CD14-positive monocyte (primary cell): ENCODE measurements at regions not wholly inside any gene's neighbourhood (a gene's known extent, or its start where the extent isn't known, plus 50 kb on each side); places are given as distances from the start of the nearest gene placed in this dataset.

Experiments
- DNase-seq, 3 donors: peaks; one replicate each; pipeline ENCODE4 v3.0.0-alpha.2; 2011 to 2022
- H2AFZ ChIP-seq: 2 replicates; pipeline ENCODE4 v1.6.0; 2012; ENCODE audit warnings: mild to moderate bottlenecking, low read depth, low read length, inconsistent platforms; ENCODE audit not compliant: insufficient read depth, poor library complexity, severe bottlenecking
- H3K27ac ChIP-seq, 2 donors: 1 replicate in 1 of 2; 2 replicates in 1 of 2; pipeline ENCODE4 v1.5.1; 2012 to 2013; ENCODE audit warnings: low read length in 2 of 2, control low read depth in 1 of 2, inconsistent platforms in 1 of 2, low read depth in 1 of 2, mild to moderate bottlenecking in 1 of 2
- H3K27me3 ChIP-seq, 2 donors: one replicate each; pipeline versions ENCODE4 v1.6.0 to v1.6.1; 2011 to 2013; ENCODE audit warnings: low read length in 2 of 2; ENCODE audit not compliant: control insufficient read depth in 2 of 2, insufficient read depth in 2 of 2
- H3K36me3 ChIP-seq, 2 donors: replicated peaks in 1 of 2; 1 replicate in 1 of 2; 2 replicates in 1 of 2; pipeline versions ENCODE4 v1.5.1 to v1.6.1; 2012 to 2013; ENCODE audit warnings: low read length in 2 of 2, control low read depth in 1 of 2, inconsistent platforms in 1 of 2, mild to moderate bottlenecking in 1 of 2; ENCODE audit not compliant: insufficient read depth in 2 of 2, control insufficient read depth in 1 of 2
- H3K4me1 ChIP-seq, 2 donors: 1 replicate in 1 of 2; 2 replicates in 1 of 2; pipeline versions ENCODE4 v1.5.1 to v1.6.1; 2012 to 2013; ENCODE audit warnings: low read length in 2 of 2, control low read depth in 1 of 2, inconsistent platforms in 1 of 2, mild to moderate bottlenecking in 1 of 2, moderate library complexity in 1 of 2; ENCODE audit not compliant: insufficient read depth in 2 of 2, control insufficient read depth in 1 of 2
- H3K4me2 ChIP-seq: replicated peaks from 2 replicates; pipeline ENCODE3; 2012; ENCODE audit warnings: low read length, moderate library complexity, mild to moderate bottlenecking; ENCODE audit not compliant: poor library complexity, severe bottlenecking; ENCODE audit errors: extremely low read depth
- H3K4me3 ChIP-seq, 3 experiments: fragments of 200-600 bp in 1 of 3; sonication (generic) in 1 of 3; replicated peaks in 1 of 3; 1 replicate in 2 of 3; 2 replicates in 1 of 3; pipeline ENCODE4 v1.5.1; 2011 to 2013; ENCODE audit warnings: low read length in 3 of 3, mild to moderate bottlenecking in 3 of 3, control low read depth in 2 of 3, low read depth in 2 of 3, inconsistent platforms in 1 of 3, moderate library complexity in 1 of 3
- H3K79me2 ChIP-seq: 2 replicates; pipeline ENCODE4 v1.6.0; 2012; ENCODE audit warnings: mild to moderate bottlenecking, control low read depth, inconsistent platforms, low read length, moderate library complexity; ENCODE audit not compliant: insufficient read depth
- H3K9ac ChIP-seq: 2 replicates; pipeline ENCODE4 v1.6.0; 2017; ENCODE audit warnings: low read length, mild to moderate bottlenecking; ENCODE audit not compliant: insufficient read depth, poor library complexity, severe bottlenecking
- H3K9me3 ChIP-seq, 2 donors: replicated peaks in 1 of 2; 1 replicate in 1 of 2; 2 replicates in 1 of 2; pipeline versions ENCODE4 v1.5.1 to v1.6.1; 2012 to 2013; ENCODE audit warnings: low read length in 2 of 2, control low read depth in 1 of 2; ENCODE audit not compliant: control insufficient read depth in 1 of 2, insufficient read depth in 1 of 2
- H4K20me1 ChIP-seq: 2 replicates; pipeline ENCODE4 v1.6.0; 2012; ENCODE audit warnings: mild to moderate bottlenecking, low read length, control low read depth, moderate library complexity; ENCODE audit not compliant: insufficient read depth
- H3K27ac Mint-ChIP-seq, 7 donors: one replicate each; pipeline ENCODE4 v1.8.0; 2020; ENCODE audit warnings: mild to moderate bottlenecking in 7 of 7, mixed read lengths in 7 of 7, moderate library complexity in 6 of 7, inconsistent platforms in 2 of 7
- H3K27me3 Mint-ChIP-seq, 3 donors: one replicate each; pipeline ENCODE4 v1.8.0; 2021 to 2022; ENCODE audit warnings: low read depth in 3 of 3, mild to moderate bottlenecking in 3 of 3, mixed read lengths in 3 of 3, moderate library complexity in 3 of 3, inconsistent platforms in 1 of 3
- H3K36me3 Mint-ChIP-seq, 2 donors: one replicate each; pipeline ENCODE4 v1.8.0; 2020; ENCODE audit warnings: mixed read lengths in 2 of 2, inconsistent platforms in 1 of 2, mild to moderate bottlenecking in 1 of 2
- H3K4me1 Mint-ChIP-seq: one replicate; pipeline ENCODE4 v1.8.0; 2020; ENCODE audit warnings: mild to moderate bottlenecking, mixed read lengths
- H3K4me3 Mint-ChIP-seq, 2 donors: one replicate each; pipeline ENCODE4 v1.8.0; 2020; ENCODE audit warnings: mild to moderate bottlenecking in 2 of 2, mixed read lengths in 2 of 2, moderate library complexity in 1 of 2
- H3K9me3 Mint-ChIP-seq, 7 donors: one replicate each; pipeline ENCODE4 v1.8.0; 2020 to 2022; ENCODE audit warnings: mixed read lengths in 7 of 7, mild to moderate bottlenecking in 6 of 7, moderate library complexity in 6 of 7, inconsistent platforms in 2 of 7
- CTCF ChIP-seq: fragments of 200-600 bp; IDR thresholded peaks from one replicate; pipeline ENCODE4 v1.8.0; 2022; ENCODE audit warnings: antibody characterized with exemption, mild to moderate bottlenecking
- WGBS: methylation state at CpG from one replicate; pipeline ENCODE4 v1.1.5; 2013; ENCODE audit warnings: missing lambda C conversion rate; ENCODE audit not compliant: insufficient coverage; 5-methylcytosine and 5-hydroxymethylcytosine counted together
- intact Hi-C, 2 donors: fragments of 100-400 bp; cut with micrococcal nuclease; formaldehyde crosslinking; loops; one replicate each; pipeline versions ENCODE4 v1.15.0 to v1.15.1; 2023

GRCh38 chr7:68364886-68365625 lies 1233.2 kb upstream of the AUTS2 start:
- no peak overlapping the region for H3K27ac ChIP-seq
- H2AFZ ChIP-seq, result no peak overlapping the region
- TF ChIP-seq CTCF, result no peak
- H3K27me3 ChIP-seq, result no peaks in the 10 kb centered on the region
- no peak overlapping the region for H3K4me3 Mint-ChIP-seq
- no peak overlapping the region for H3K27ac Mint-ChIP-seq
- H3K4me1 Mint-ChIP-seq, result no peaks in the 10 kb centered on the region
- H3K36me3 ChIP-seq, result no peaks in the 10 kb centered on the region
- no peak overlapping the region for H3K9ac ChIP-seq
- H3K4me1 ChIP-seq, result no peaks in the 10 kb centered on the region
- DNase-seq, result no peak
- intact Hi-C loops, result no loop called here
- H3K36me3 Mint-ChIP-seq, result no peaks in the 10 kb centered on the region
- H3K79me2 ChIP-seq, result no peaks in the 10 kb centered on the region
- no peaks in the 10 kb centered on the region for H4K20me1 ChIP-seq
- no peak overlapping the region for H3K4me2 ChIP-seq
- H3K9me3 Mint-ChIP-seq, result peaks cover 17 to 51% (median 36%) of the 10 kb centered on the region in 7 donors
- H3K27me3 Mint-ChIP-seq, result peaks cover 0 to 2% (median 1%) of the 10 kb centered on the region in 3 donors
- H3K9me3 ChIP-seq, result peaks cover 44 to 59% of the 10 kb centered on the region in 2 donors
- WGBS, result 52% methylated on average over 4 of the region's 5 CpGs
- H3K4me3 ChIP-seq, result no peak overlapping the region

GRCh38 chr7:68371985-68372384 lies 1226.3 kb upstream of the AUTS2 start:
- no peak for DNase-seq
- Mint-ChIP-seq H3K27me3 (no peaks in the 10 kb centered on the region), H3K36me3 (no peaks in the 10 kb centered on the region), H3K27ac (no peak overlapping the region), H3K4me1 (no peaks in the 10 kb centered on the region), H3K9me3 (peaks cover 15 to 42% (median 23%) of the 10 kb centered on the region in 7 donors), H3K4me3 (no peak overlapping the region)
- H3K79me2 ChIP-seq, result no peaks in the 10 kb centered on the region
- no peak overlapping the region for H3K9ac ChIP-seq
- intact Hi-C loops, result loop anchor here in 1 of 2 donors (10.0 kb wide), 1 partner anchor 63 kb away; no protein-coding TSS in a partner anchor
- H3K27me3 ChIP-seq, result no peaks in the 10 kb centered on the region
- 42% methylated on average over 4 of the region's 7 CpGs for WGBS
- H3K4me1 ChIP-seq, result no peaks in the 10 kb centered on the region
- H3K4me3 ChIP-seq, result no peak overlapping the region
- no peaks in the 10 kb centered on the region for H4K20me1 ChIP-seq
- peaks cover 29 to 40% of the 10 kb centered on the region in 2 donors for H3K9me3 ChIP-seq
- H3K27ac ChIP-seq, result no peak overlapping the region
- no peaks in the 10 kb centered on the region for H3K36me3 ChIP-seq
- H3K4me2 ChIP-seq, result no peak overlapping the region
- TF ChIP-seq CTCF, result no peak
- no peak overlapping the region for H2AFZ ChIP-seq
